ENCODE measurements at regions not wholly inside any gene's neighbourhood (a gene's known extent, or its start where the extent isn't known, plus 50 kb on each side); places are given as distances from the start of the nearest gene placed in this dataset.

- TF ChIP-seq POLR2A (IDR thresholded peaks at IDR 0.05; ENCODE audit: low read depth, low read length) (no peak), TAF1 (IDR thresholded peaks at IDR 0.05; ENCODE audit: low read depth, low read length) (no peak), POLR2AphosphoS5 (IDR thresholded peaks at IDR 0.05; ENCODE audit: low read depth, low read length) (no peak)
Measured at GRCh38 chr2:21406911-21407310, 283.1 kb downstream of the TDRD15 start.
